ENCODE measurements at regions not wholly inside any gene's neighbourhood (a gene's known extent, or its start where the extent isn't known, plus 50 kb on each side); places are given as distances from the start of the nearest gene placed in this dataset.

- no peaks in the 10 kb centered on the region for H3K9me3 ChIP-seq (ENCODE audit: control extremely low read depth in 1 of 5, control insufficient read depth in 4 of 5, insufficient read depth in 2 of 5, low read depth in 1 of 5, low read length in 4 of 5)
- no peaks in the 10 kb centered on the region for H3K36me3 ChIP-seq (ENCODE audit: control insufficient read depth in 4 of 4, insufficient read depth in 4 of 4, low read length in 3 of 4)
- no peak overlapping the region for H3K27ac ChIP-seq (ENCODE audit: insufficient read depth in 1 of 2, low read depth in 1 of 2, low read length in 2 of 2, poor library complexity in 1 of 2, severe bottlenecking in 2 of 2)
- H3K4me3 ChIP-seq (ENCODE audit: control insufficient read depth in 1 of 7, extremely low read depth in 1 of 7, insufficient read depth in 4 of 7, low read depth in 2 of 7, low read length in 6 of 7): no peak overlapping the region
- ChIA-PET POLR2A (no interaction called here), CTCF (interaction anchor here (1.8 kb wide), 1 partner anchor 10 kb away, joined by 5 read pairs; no protein-coding TSS in a partner anchor)
- H3K27me3 ChIP-seq (replicated peaks in 2 of 5; ENCODE audit: control insufficient read depth in 4 of 5, insufficient read depth in 5 of 5, low read length in 4 of 5): no peaks in the 10 kb centered on the region
- no CpG with 5 or more reads among the region's 1 CpG for WGBS (ENCODE audit: insufficient coverage)
- no peak for DNase-seq
- H3K4me1 ChIP-seq (ENCODE audit: control extremely low read depth in 1 of 4, control insufficient read depth in 4 of 4, insufficient read depth in 4 of 4, low read length in 3 of 4): no peaks in the 10 kb centered on the region
Measured at GRCh38 chr3:94778289-94778688, 715.4 kb downstream of the NSUN3 start.

- CTCF ChIA-PET: interaction anchor here (1.8 kb wide), 1 partner anchor 10 kb away, joined by 5 read pairs; no protein-coding TSS in a partner anchor
- H3K36me3 ChIP-seq (ENCODE audit: control insufficient read depth in 4 of 4, insufficient read depth in 4 of 4, low read length in 3 of 4): no peaks in the 10 kb centered on the region
- no peaks in the 10 kb centered on the region for H3K9me3 ChIP-seq (ENCODE audit: control extremely low read depth in 1 of 5, control insufficient read depth in 4 of 5, insufficient read depth in 2 of 5, low read depth in 1 of 5, low read length in 4 of 5)
- no peaks in the 10 kb centered on the region for H3K27me3 ChIP-seq (replicated peaks in 2 of 5; ENCODE audit: control insufficient read depth in 4 of 5, insufficient read depth in 5 of 5, low read length in 4 of 5)
- POLR2A ChIA-PET: no interaction called here
- no peaks in the 10 kb centered on the region for H3K4me1 ChIP-seq (ENCODE audit: control extremely low read depth in 1 of 4, control insufficient read depth in 4 of 4, insufficient read depth in 4 of 4, low read length in 3 of 4)
- H3K4me3 ChIP-seq (ENCODE audit: control insufficient read depth in 1 of 7, extremely low read depth in 1 of 7, insufficient read depth in 4 of 7, low read depth in 2 of 7, low read length in 6 of 7): no peak overlapping the region
- DNase-seq: no peak
- WGBS (ENCODE audit: insufficient coverage): 91% methylated on average over 1 of the region's 4 CpGs
- no peak overlapping the region for H3K27ac ChIP-seq (ENCODE audit: insufficient read depth in 1 of 2, low read depth in 1 of 2, low read length in 2 of 2, poor library complexity in 1 of 2, severe bottlenecking in 2 of 2)
Measured at GRCh38 chr3:94778814-94779494, 716.1 kb downstream of the NSUN3 start.

GRCh38 chr3:94779699-94780098 lies 716.8 kb downstream of the NSUN3 start:
- H3K9me3 ChIP-seq (ENCODE audit: control extremely low read depth in 1 of 5, control insufficient read depth in 4 of 5, insufficient read depth in 2 of 5, low read depth in 1 of 5, low read length in 4 of 5): no peaks in the 10 kb centered on the region
- CTCF ChIA-PET: no interaction called here
- no peak overlapping the region for H3K27ac ChIP-seq (ENCODE audit: insufficient read depth in 1 of 2, low read depth in 1 of 2, low read length in 2 of 2, poor library complexity in 1 of 2, severe bottlenecking in 2 of 2)
- H3K27me3 ChIP-seq (replicated peaks in 2 of 5; ENCODE audit: control insufficient read depth in 4 of 5, insufficient read depth in 5 of 5, low read length in 4 of 5): no peaks in the 10 kb centered on the region
- WGBS (ENCODE audit: insufficient coverage): no CpG with 5 or more reads among the region's 1 CpG
- no peaks in the 10 kb centered on the region for H3K36me3 ChIP-seq (ENCODE audit: control insufficient read depth in 4 of 4, insufficient read depth in 4 of 4, low read length in 3 of 4)
- POLR2A ChIA-PET: no interaction called here
- no peak overlapping the region for H3K4me3 ChIP-seq (ENCODE audit: control insufficient read depth in 1 of 7, extremely low read depth in 1 of 7, insufficient read depth in 4 of 7, low read depth in 2 of 7, low read length in 6 of 7)
- H3K4me1 ChIP-seq (ENCODE audit: control extremely low read depth in 1 of 4, control insufficient read depth in 4 of 4, insufficient read depth in 4 of 4, low read length in 3 of 4): no peaks in the 10 kb centered on the region
- DNase-seq: no peak

- Histone ChIP-seq H3K4me3 (ENCODE audit: control insufficient read depth in 1 of 7, extremely low read depth in 1 of 7, insufficient read depth in 4 of 7, low read depth in 2 of 7, low read length in 6 of 7) (no peak overlapping the region), H3K4me1 (ENCODE audit: control extremely low read depth in 1 of 4, control insufficient read depth in 4 of 4, insufficient read depth in 4 of 4, low read length in 3 of 4) (no peaks in the 10 kb centered on the region), H3K36me3 (ENCODE audit: control insufficient read depth in 4 of 4, insufficient read depth in 4 of 4, low read length in 3 of 4) (no peaks in the 10 kb centered on the region), H3K27me3 (replicated peaks in 2 of 5; ENCODE audit: control insufficient read depth in 4 of 5, insufficient read depth in 5 of 5, low read length in 4 of 5) (no peaks in the 10 kb centered on the region), H3K9me3 (ENCODE audit: control extremely low read depth in 1 of 5, control insufficient read depth in 4 of 5, insufficient read depth in 2 of 5, low read depth in 1 of 5, low read length in 4 of 5) (no peaks in the 10 kb centered on the region), H3K27ac (ENCODE audit: insufficient read depth in 1 of 2, low read depth in 1 of 2, low read length in 2 of 2, poor library complexity in 1 of 2, severe bottlenecking in 2 of 2) (no peak overlapping the region)
- ChIA-PET CTCF (no interaction called here), POLR2A (no interaction called here)
- no CpG with 5 or more reads among the region's 4 CpGs for WGBS (ENCODE audit: insufficient coverage)
- DNase-seq: no peak
Measured at GRCh38 chr3:94784274-94784673, 721.4 kb downstream of the NSUN3 start.

- Histone ChIP-seq H3K9me3 (ENCODE audit: control extremely low read depth in 1 of 5, control insufficient read depth in 4 of 5, insufficient read depth in 2 of 5, low read depth in 1 of 5, low read length in 4 of 5) (no peaks in the 10 kb centered on the region), H3K4me1 (ENCODE audit: control extremely low read depth in 1 of 4, control insufficient read depth in 4 of 4, insufficient read depth in 4 of 4, low read length in 3 of 4) (no peaks in the 10 kb centered on the region), H3K36me3 (ENCODE audit: control insufficient read depth in 4 of 4, insufficient read depth in 4 of 4, low read length in 3 of 4) (no peaks in the 10 kb centered on the region), H3K27me3 (replicated peaks in 2 of 5; ENCODE audit: control insufficient read depth in 4 of 5, insufficient read depth in 5 of 5, low read length in 4 of 5) (no peaks in the 10 kb centered on the region), H3K4me3 (ENCODE audit: control insufficient read depth in 1 of 7, extremely low read depth in 1 of 7, insufficient read depth in 4 of 7, low read depth in 2 of 7, low read length in 6 of 7) (no peak overlapping the region), H3K27ac (ENCODE audit: insufficient read depth in 1 of 2, low read depth in 1 of 2, low read length in 2 of 2, poor library complexity in 1 of 2, severe bottlenecking in 2 of 2) (no peak overlapping the region)
- POLR2A ChIA-PET: no interaction called here
- WGBS (ENCODE audit: insufficient coverage): 88% methylated on average over 2 of the region's 5 CpGs
- CTCF ChIA-PET: interaction anchor here (0.6 kb wide), 1 partner anchor 379 kb away, joined by 3 read pairs; no protein-coding TSS in a partner anchor
- no peak for DNase-seq
Measured at GRCh38 chr3:94787066-94787465, 724.2 kb downstream of the NSUN3 start.

- no peak for DNase-seq
- Histone ChIP-seq H3K27ac (ENCODE audit: insufficient read depth in 1 of 2, low read depth in 1 of 2, low read length in 2 of 2, poor library complexity in 1 of 2, severe bottlenecking in 2 of 2) (no peak overlapping the region), H3K4me1 (ENCODE audit: control extremely low read depth in 1 of 4, control insufficient read depth in 4 of 4, insufficient read depth in 4 of 4, low read length in 3 of 4) (no peaks in the 10 kb centered on the region), H3K36me3 (ENCODE audit: control insufficient read depth in 4 of 4, insufficient read depth in 4 of 4, low read length in 3 of 4) (no peaks in the 10 kb centered on the region), H3K4me3 (ENCODE audit: control insufficient read depth in 1 of 7, extremely low read depth in 1 of 7, insufficient read depth in 4 of 7, low read depth in 2 of 7, low read length in 6 of 7) (no peak overlapping the region), H3K9me3 (ENCODE audit: control extremely low read depth in 1 of 5, control insufficient read depth in 4 of 5, insufficient read depth in 2 of 5, low read depth in 1 of 5, low read length in 4 of 5) (no peaks in the 10 kb centered on the region), H3K27me3 (replicated peaks in 2 of 5; ENCODE audit: control insufficient read depth in 4 of 5, insufficient read depth in 5 of 5, low read length in 4 of 5) (no peaks in the 10 kb centered on the region)
- ChIA-PET CTCF (no interaction called here), POLR2A (no interaction called here)
- WGBS (ENCODE audit: insufficient coverage): no CpG with 5 or more reads among the region's 1 CpG
Measured at GRCh38 chr3:94787734-94788270, 724.9 kb downstream of the NSUN3 start.

GRCh38 chr3:94794563-94794962 lies 731.7 kb downstream of the NSUN3 start:
- Histone ChIP-seq H3K9me3 (ENCODE audit: control extremely low read depth in 1 of 5, control insufficient read depth in 4 of 5, insufficient read depth in 2 of 5, low read depth in 1 of 5, low read length in 4 of 5) (no peaks in the 10 kb centered on the region), H3K27ac (ENCODE audit: insufficient read depth in 1 of 2, low read depth in 1 of 2, low read length in 2 of 2, poor library complexity in 1 of 2, severe bottlenecking in 2 of 2) (no peak overlapping the region), H3K4me1 (ENCODE audit: control extremely low read depth in 1 of 4, control insufficient read depth in 4 of 4, insufficient read depth in 4 of 4, low read length in 3 of 4) (no peaks in the 10 kb centered on the region), H3K36me3 (ENCODE audit: control insufficient read depth in 4 of 4, insufficient read depth in 4 of 4, low read length in 3 of 4) (no peaks in the 10 kb centered on the region), H3K4me3 (ENCODE audit: control insufficient read depth in 1 of 7, extremely low read depth in 1 of 7, insufficient read depth in 4 of 7, low read depth in 2 of 7, low read length in 6 of 7) (no peak overlapping the region), H3K27me3 (replicated peaks in 2 of 5; ENCODE audit: control insufficient read depth in 4 of 5, insufficient read depth in 5 of 5, low read length in 4 of 5) (no peaks in the 10 kb centered on the region)
- DNase-seq: no peak
- ChIA-PET CTCF (no interaction called here), POLR2A (interaction anchor here (0.6 kb wide), 1 partner anchor 41 kb away, joined by 4 read pairs; no protein-coding TSS in a partner anchor)
